GM12892 (cell line): ENCODE measurements at regions not wholly inside any gene's neighbourhood (a gene's known extent, or its start where the extent isn't known, plus 50 kb on each side); places are given as distances from the start of the nearest gene placed in this dataset.

ENCODE experiments used
- POLR2A ChIP-seq: IDR thresholded peaks from 2 replicates; pipeline ENCODE4 v1.6.1; 2011; ENCODE audit warnings: low read depth, low read length, control low read depth
- POLR2AphosphoS5 ChIP-seq: IDR thresholded peaks from 2 replicates; pipeline ENCODE4 v1.6.1; 2011; ENCODE audit warnings: low read depth, low read length, control low read depth

- TF ChIP-seq POLR2A: no peak
- TF ChIP-seq POLR2AphosphoS5: no peak
These were observed 346.8 kb downstream of the TBL1XR1 start for GRCh38 chr3:176850498-176850897.
